Endothelial cell of umbilical vein (primary cell): ENCODE measurements at regions not wholly inside any gene's neighbourhood (a gene's known extent, or its start where the extent isn't known, plus 50 kb on each side); places are given as distances from the start of the nearest gene placed in this dataset.

ENCODE experiments used
- BruUV-seq: library from RNA; stranded (reverse); fragments of 400-500 nt; replicated peaks from 2 replicates; lab custom pipeline; 2021; lab: Mats Ljungman, UMichigan
- CTCF ChIA-PET: fragments of 300-600, 350-600 bp; sonication (Branson Sonifier 250); formaldehyde crosslinking; loops from one replicate; lab custom pipeline; 2021; ENCODE audit warnings: antibody characterized with exemption, inconsistent platforms; lab: Charles Lee
- POLR2A ChIA-PET: fragments of 300-600, 350-600 bp; sonication (Branson Sonifier 250); formaldehyde crosslinking; loops from one replicate; lab custom pipeline; 2021; ENCODE audit warnings: antibody characterized with exemption, inconsistent platforms; lab: Charles Lee
- DNase-seq: peaks from one replicate; pipeline ENCODE4 v3.0.0-alpha.2; 2011; ENCODE audit warnings: low read depth, low spot score
- FAIRE-seq: peaks from 2 replicates; lab custom pipeline; 2011; peaks lifted over from hg19 to GRCh38; lab: Jason Lieb, UNC
- H2AFZ ChIP-seq: 2 replicates; pipeline ENCODE4 v1.6.0; 2012; ENCODE audit warnings: low read depth, low read length, control low read depth, inconsistent platforms
- H3K27ac ChIP-seq: 2 replicates; pipeline ENCODE4 v1.5.1; 2011; ENCODE audit warnings: low read depth, mild to moderate bottlenecking, control low read depth, low read length, moderate library complexity; ENCODE audit not compliant: insufficient read depth
- H3K27me3 ChIP-seq, 2 experiments: 2 replicates each; pipeline versions ENCODE4 v1.6.0 to v1.6.1; 2011; ENCODE audit warnings: low read length in 2 of 2, mixed read lengths in 1 of 2; ENCODE audit not compliant: control insufficient read depth in 2 of 2, insufficient read depth in 2 of 2
- H3K36me3 ChIP-seq, 2 experiments: 2 replicates in 1 of 2; 3 replicates in 1 of 2; pipeline ENCODE4 v1.5.1; 2011; ENCODE audit warnings: low read length in 2 of 2, mild to moderate bottlenecking in 1 of 2, moderate library complexity in 1 of 2; ENCODE audit not compliant: control insufficient read depth in 2 of 2, insufficient read depth in 2 of 2; ENCODE audit errors: extremely low read depth in 1 of 2
- H3K4me1 ChIP-seq: 3 replicates; pipeline ENCODE4 v1.5.1; 2011; ENCODE audit warnings: mild to moderate bottlenecking, low read length; ENCODE audit not compliant: control insufficient read depth, insufficient read depth; ENCODE audit errors: extremely low read depth
- H3K4me2 ChIP-seq: 2 replicates; pipeline ENCODE4 v1.6.1; 2011; ENCODE audit warnings: low read length, control low read depth, mixed read lengths; ENCODE audit not compliant: insufficient read depth
- H3K4me3 ChIP-seq, 3 experiments: fragments of 200-600 bp in 1 of 3; sonication (generic), shearing (Covaris generic) in 1 of 3; replicated peaks in 1 of 3; 2 replicates each; pipeline ENCODE4 v1.5.1; 2011 to 2016; ENCODE audit warnings: control low read depth in 3 of 3, low read length in 3 of 3, mild to moderate bottlenecking in 2 of 3, inconsistent platforms in 1 of 3, low read depth in 1 of 3, moderate library complexity in 1 of 3; ENCODE audit not compliant: insufficient read depth in 1 of 3
- H3K79me2 ChIP-seq: 2 replicates; pipeline ENCODE4 v1.6.0; 2012; ENCODE audit warnings: low read length, inconsistent platforms; ENCODE audit not compliant: control insufficient read depth, insufficient read depth
- H3K9ac ChIP-seq: replicated peaks from 2 replicates; pipeline ENCODE3; 2011; ENCODE audit warnings: low read length, control low read depth; ENCODE audit not compliant: insufficient read depth; ENCODE audit errors: extremely low read depth
- H3K9me1 ChIP-seq: replicated peaks from 3 replicates; pipeline ENCODE4 v1.6.0; 2011; ENCODE audit warnings: mild to moderate bottlenecking, low read length; ENCODE audit not compliant: control insufficient read depth, insufficient read depth; ENCODE audit errors: extremely low read depth
- H3K9me3 ChIP-seq: replicated peaks from 2 replicates; pipeline ENCODE4 v1.5.1; 2012; ENCODE audit warnings: low read length, inconsistent platforms; ENCODE audit not compliant: control insufficient read depth, insufficient read depth
- H4K20me1 ChIP-seq: replicated peaks from 2 replicates; pipeline ENCODE3; 2011; ENCODE audit warnings: mild to moderate bottlenecking, low read length; ENCODE audit not compliant: control insufficient read depth, insufficient read depth; ENCODE audit errors: extremely low read depth
- EZH2 ChIP-seq: IDR thresholded peaks from 2 replicates; pipeline ENCODE4 v1.6.1; 2012; ENCODE audit warnings: borderline replicate concordance, low read depth, mild to moderate bottlenecking, moderate library complexity, low read length, inconsistent platforms; ENCODE audit not compliant: severe bottlenecking
- FOS ChIP-seq: IDR thresholded peaks from 2 replicates; pipeline ENCODE4 v1.6.1; 2011; ENCODE audit warnings: mild to moderate bottlenecking, low read length, moderate library complexity, borderline replicate concordance; ENCODE audit not compliant: insufficient read depth
- GATA2 ChIP-seq: IDR thresholded peaks from 2 replicates; pipeline ENCODE4 v1.7.0; 2011; ENCODE audit warnings: low read depth, mild to moderate bottlenecking, moderate library complexity, mixed read lengths, low read length; ENCODE audit not compliant: insufficient read length, insufficient read depth
- JUN ChIP-seq: IDR thresholded peaks from 2 replicates; pipeline ENCODE4 v1.6.1; 2011; ENCODE audit warnings: borderline replicate concordance, low read depth; ENCODE audit not compliant: insufficient read length, insufficient read depth
- MYC ChIP-seq: IDR thresholded peaks from one replicate; pipeline ENCODE4 v1.6.1; 2011; ENCODE audit warnings: mild to moderate bottlenecking, low read depth, low read length
- dilution Hi-C: fragments of 300-500 bp; cut with MboI; formaldehyde crosslinking; loops from one replicate; pipeline ENCODE4 v1.15.0; 2019; ENCODE audit warnings: low sequenced_read_pairs; ENCODE audit not compliant: extremely low pct_ligation_motif_present
- intact Hi-C: fragments of 100-400 bp; cut with micrococcal nuclease; formaldehyde crosslinking; loops from one replicate; pipeline ENCODE4 v1.10.0; 2022
- TF ChIP-seq, protein P1 (sequence below), 2 donors: IDR thresholded peaks; 1 replicate in 1 of 2; 2 replicates in 1 of 2; pipeline ENCODE4 v1.5.1; 2011; ENCODE audit warnings: low read length in 2 of 2, mild to moderate bottlenecking in 2 of 2, moderate library complexity in 2 of 2, control low read depth in 1 of 2, inconsistent platforms in 1 of 2, low read depth in 1 of 2; ENCODE audit not compliant: insufficient read depth in 1 of 2; ENCODE audit errors: extremely low read depth in 1 of 2

- no peak overlapping the region for H3K4me3 ChIP-seq
- TF ChIP-seq MYC = no peak
- TF ChIP-seq GATA2 = no peak
- no peak for TF ChIP-seq FOS
- TF ChIP-seq, protein P1, sequence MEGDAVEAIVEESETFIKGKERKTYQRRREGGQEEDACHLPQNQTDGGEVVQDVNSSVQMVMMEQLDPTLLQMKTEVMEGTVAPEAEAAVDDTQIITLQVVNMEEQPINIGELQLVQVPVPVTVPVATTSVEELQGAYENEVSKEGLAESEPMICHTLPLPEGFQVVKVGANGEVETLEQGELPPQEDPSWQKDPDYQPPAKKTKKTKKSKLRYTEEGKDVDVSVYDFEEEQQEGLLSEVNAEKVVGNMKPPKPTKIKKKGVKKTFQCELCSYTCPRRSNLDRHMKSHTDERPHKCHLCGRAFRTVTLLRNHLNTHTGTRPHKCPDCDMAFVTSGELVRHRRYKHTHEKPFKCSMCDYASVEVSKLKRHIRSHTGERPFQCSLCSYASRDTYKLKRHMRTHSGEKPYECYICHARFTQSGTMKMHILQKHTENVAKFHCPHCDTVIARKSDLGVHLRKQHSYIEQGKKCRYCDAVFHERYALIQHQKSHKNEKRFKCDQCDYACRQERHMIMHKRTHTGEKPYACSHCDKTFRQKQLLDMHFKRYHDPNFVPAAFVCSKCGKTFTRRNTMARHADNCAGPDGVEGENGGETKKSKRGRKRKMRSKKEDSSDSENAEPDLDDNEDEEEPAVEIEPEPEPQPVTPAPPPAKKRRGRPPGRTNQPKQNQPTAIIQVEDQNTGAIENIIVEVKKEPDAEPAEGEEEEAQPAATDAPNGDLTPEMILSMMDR (IDR thresholded peaks at IDR 0.05; ENCODE audit: extremely low read depth in 1 of 2, insufficient read depth in 1 of 2, low read depth in 1 of 2, low read length in 2 of 2) = no peak
- no peak for TF ChIP-seq JUN
- TF ChIP-seq EZH2 = no peak
- ChIA-PET CTCF (no interaction called here), POLR2A (no interaction called here)
- DNase-seq (no peak), FAIRE-seq (no peak)
- H3K9me3 ChIP-seq = peaks cover 2% of the 10 kb centered on the region
- H3K79me2 ChIP-seq = no peaks in the 10 kb centered on the region
- no peak overlapping the region for H2AFZ ChIP-seq
- no peaks in the 10 kb centered on the region for H4K20me1 ChIP-seq
- no peak overlapping the region for H3K4me2 ChIP-seq
- no peaks in the 10 kb centered on the region for H3K4me1 ChIP-seq
- no peaks in the 10 kb centered on the region for H3K36me3 ChIP-seq
- no peaks in the 10 kb centered on the region for H3K27me3 ChIP-seq
- BruUV-seq = no TSS peak
- dilution Hi-C loops = no loop called here
- intact Hi-C loops = no loop called here
- H3K27ac ChIP-seq = no peak overlapping the region
- H3K9ac ChIP-seq = no peak overlapping the region
- no peaks in the 10 kb centered on the region for H3K9me1 ChIP-seq
Observed at GRCh38 chr4:23070848-23071570, 378.3 kb downstream of the GBA3 start.
